Vagina (tissue), 2 donors: ENCODE measurements at regions not wholly inside any gene's neighbourhood (a gene's known extent, or its start where the extent isn't known, plus 50 kb on each side); places are given as distances from the start of the nearest gene placed in this dataset.

Experiments
- DNase-seq, 2 donors: peaks; one replicate each; pipeline ENCODE4 v3.0.0-alpha.2; 2017; ENCODE audit errors: extremely low spot score in 2 of 2
- H3K27ac ChIP-seq: fragments of 200-600 bp; sonication (generic); one replicate; pipeline ENCODE4 v1.5.1; 2019
- H3K27me3 ChIP-seq: fragments of 200-600 bp; sonication (generic); one replicate; pipeline ENCODE4 v1.5.1; 2019
- H3K36me3 ChIP-seq, 2 donors: fragments of 200-600 bp; sonication (generic); one replicate each; pipeline ENCODE4 v1.5.1; 2017 to 2019
- H3K4me1 ChIP-seq: fragments of 200-600 bp; sonication (generic); one replicate; pipeline ENCODE4 v1.5.1; 2019
- H3K4me3 ChIP-seq, 2 donors: fragments of 200-600 bp; sonication (generic); 1 replicate in 1 of 2; 2 replicates in 1 of 2; pipeline ENCODE4 v1.5.1; 2016 to 2019
- H3K9me3 ChIP-seq: fragments of 200-600 bp; sonication (generic); one replicate; pipeline ENCODE4 v1.5.1; 2019
- CTCF ChIP-seq, 3 experiments: fragments of 450-650 bp in 2 of 3; fragments of 200-600 bp in 1 of 3; sonication (generic) in 1 of 3; IDR thresholded peaks; one replicate each; pipeline ENCODE4 v1.5.1; 2017 to 2019; ENCODE audit warnings: antibody characterized with exemption in 3 of 3, mild to moderate bottlenecking in 2 of 3, moderate library complexity in 2 of 3
- POLR2A ChIP-seq, 2 donors: fragments of 450-650 bp; IDR thresholded peaks; one replicate each; pipeline ENCODE4 v1.6.1; 2017; ENCODE audit warnings: antibody characterized with exemption in 2 of 2, mild to moderate bottlenecking in 2 of 2, moderate library complexity in 2 of 2
- POLR2AphosphoS5 ChIP-seq, 2 donors: sonication (generic); formaldehyde crosslinking; IDR thresholded peaks; one replicate each; pipeline ENCODE4 v1.9.0; 2017; ENCODE audit warnings: antibody characterized with exemption in 2 of 2, mild to moderate bottlenecking in 2 of 2, low read depth in 1 of 2; ENCODE audit not compliant: insufficient read depth in 1 of 2
- intact Hi-C: fragments of 100-400 bp; cut with DNase I; formaldehyde crosslinking; loops from one replicate; pipeline ENCODE4 v1.15.1; 2023

- DNase-seq, result no peak
- H3K4me1 ChIP-seq, result no peaks in the 10 kb centered on the region
- H3K36me3 ChIP-seq, result no peaks in the 10 kb centered on the region
- no peaks in the 10 kb centered on the region for H3K27me3 ChIP-seq
- TF ChIP-seq CTCF (IDR thresholded peaks at IDR 0.05) (no peak), POLR2AphosphoS5 (IDR thresholded peaks at IDR 0.05; ENCODE audit: insufficient read depth in 1 of 2, low read depth in 1 of 2) (no peak), POLR2A (IDR thresholded peaks at IDR 0.05) (no peak)
- intact Hi-C loops, result no loop called here
- H3K9me3 ChIP-seq, result no peaks in the 10 kb centered on the region
- no peak overlapping the region for H3K4me3 ChIP-seq
- no peak overlapping the region for H3K27ac ChIP-seq
These were observed 312.3 kb upstream of the FAT3 start for GRCh38 chr11:91912322-91912721.

- intact Hi-C loops, result no loop called here
- no peaks in the 10 kb centered on the region for H3K27me3 ChIP-seq
- H3K4me3 ChIP-seq, result no peak overlapping the region
- H3K4me1 ChIP-seq, result no peaks in the 10 kb centered on the region
- no peaks in the 10 kb centered on the region for H3K9me3 ChIP-seq
- no peaks in the 10 kb centered on the region for H3K36me3 ChIP-seq
- no peak for TF ChIP-seq POLR2AphosphoS5 (IDR thresholded peaks at IDR 0.05; ENCODE audit: insufficient read depth in 1 of 2, low read depth in 1 of 2)
- no peak for TF ChIP-seq CTCF (IDR thresholded peaks at IDR 0.05)
- TF ChIP-seq POLR2A (IDR thresholded peaks at IDR 0.05), result no peak
- no peak for DNase-seq
- H3K27ac ChIP-seq, result no peak overlapping the region
These were observed 317.6 kb upstream of the FAT3 start for GRCh38 chr11:91906871-91907624.

- DNase-seq, result no peak
- Histone ChIP-seq H3K9me3 (no peaks in the 10 kb centered on the region), H3K27ac (no peak overlapping the region), H3K4me1 (no peaks in the 10 kb centered on the region), H3K27me3 (no peaks in the 10 kb centered on the region), H3K4me3 (no peak overlapping the region), H3K36me3 (no peaks in the 10 kb centered on the region)
- no peak for TF ChIP-seq CTCF (IDR thresholded peaks at IDR 0.05)
- no peak for TF ChIP-seq POLR2A (IDR thresholded peaks at IDR 0.05)
- no peak for TF ChIP-seq POLR2AphosphoS5 (IDR thresholded peaks at IDR 0.05; ENCODE audit: insufficient read depth in 1 of 2, low read depth in 1 of 2)
- intact Hi-C loops, result no loop called here
These were observed 319.5 kb upstream of the FAT3 start for GRCh38 chr11:91904792-91905785.

GRCh38 chr11:91902312-91902711 lies 322.3 kb upstream of the FAT3 start:
- H3K9me3 ChIP-seq, result no peaks in the 10 kb centered on the region
- no peak for DNase-seq
- no peak overlapping the region for H3K4me3 ChIP-seq
- no peaks in the 10 kb centered on the region for H3K4me1 ChIP-seq
- no peaks in the 10 kb centered on the region for H3K36me3 ChIP-seq
- H3K27ac ChIP-seq, result no peak overlapping the region
- no peak for TF ChIP-seq POLR2A (IDR thresholded peaks at IDR 0.05)
- no peak for TF ChIP-seq POLR2AphosphoS5 (IDR thresholded peaks at IDR 0.05; ENCODE audit: insufficient read depth in 1 of 2, low read depth in 1 of 2)
- TF ChIP-seq CTCF (IDR thresholded peaks at IDR 0.05), result no peak
- intact Hi-C loops, result no loop called here
- H3K27me3 ChIP-seq, result no peaks in the 10 kb centered on the region
